ENCODE measurements at regions not wholly inside any gene's neighbourhood (a gene's known extent, or its start where the extent isn't known, plus 50 kb on each side); places are given as distances from the start of the nearest gene placed in this dataset.

GRCh38 chr5:158143081-158143480, 284.1 kb upstream of the CLINT1 start:
- H3K4me1 ChIP-seq (ENCODE audit: control insufficient read depth, insufficient read depth, low read length), result no peaks in the 10 kb centered on the region
- H3K9me3 ChIP-seq (ENCODE audit: control insufficient read depth, low read length), result no peaks in the 10 kb centered on the region
- H3K9me3 Mint-ChIP-seq, result no peaks in the 10 kb centered on the region
- peaks cover 22% of the 10 kb centered on the region for H3K4me1 Mint-ChIP-seq
- no peak overlapping the region for H3K4me3 Mint-ChIP-seq
- H3K9ac ChIP-seq (ENCODE audit: extremely low read depth, low read length, poor library complexity, severe bottlenecking), result no peak overlapping the region
- no peak overlapping the region for H3K27ac ChIP-seq (ENCODE audit: low read depth, low read length)
- no peak overlapping the region for H3K27ac Mint-ChIP-seq
- WGBS, 2 experiments (ENCODE audit: insufficient coverage in 1 of 2, insufficient read length in 1 of 2), result 73 to 100% methylated on average over 2 to 3 of the region's 3 CpGs
- TF ChIP-seq, protein P1, sequence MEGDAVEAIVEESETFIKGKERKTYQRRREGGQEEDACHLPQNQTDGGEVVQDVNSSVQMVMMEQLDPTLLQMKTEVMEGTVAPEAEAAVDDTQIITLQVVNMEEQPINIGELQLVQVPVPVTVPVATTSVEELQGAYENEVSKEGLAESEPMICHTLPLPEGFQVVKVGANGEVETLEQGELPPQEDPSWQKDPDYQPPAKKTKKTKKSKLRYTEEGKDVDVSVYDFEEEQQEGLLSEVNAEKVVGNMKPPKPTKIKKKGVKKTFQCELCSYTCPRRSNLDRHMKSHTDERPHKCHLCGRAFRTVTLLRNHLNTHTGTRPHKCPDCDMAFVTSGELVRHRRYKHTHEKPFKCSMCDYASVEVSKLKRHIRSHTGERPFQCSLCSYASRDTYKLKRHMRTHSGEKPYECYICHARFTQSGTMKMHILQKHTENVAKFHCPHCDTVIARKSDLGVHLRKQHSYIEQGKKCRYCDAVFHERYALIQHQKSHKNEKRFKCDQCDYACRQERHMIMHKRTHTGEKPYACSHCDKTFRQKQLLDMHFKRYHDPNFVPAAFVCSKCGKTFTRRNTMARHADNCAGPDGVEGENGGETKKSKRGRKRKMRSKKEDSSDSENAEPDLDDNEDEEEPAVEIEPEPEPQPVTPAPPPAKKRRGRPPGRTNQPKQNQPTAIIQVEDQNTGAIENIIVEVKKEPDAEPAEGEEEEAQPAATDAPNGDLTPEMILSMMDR (conservative IDR thresholded peaks at IDR 0.05), result no peak
- no peaks in the 10 kb centered on the region for H3K36me3 ChIP-seq (ENCODE audit: control insufficient read depth, insufficient read depth, low read length)
- no peaks in the 10 kb centered on the region for H3K36me3 Mint-ChIP-seq (ENCODE audit: low read depth)
- H3K27me3 Mint-ChIP-seq (ENCODE audit: insufficient read depth), result no peaks in the 10 kb centered on the region
- H3K27me3 ChIP-seq (ENCODE audit: control insufficient read depth, insufficient read depth, low read length, poor library complexity, severe bottlenecking), result no peaks in the 10 kb centered on the region
- DNase-seq, result no peak
- no peak overlapping the region for H3K4me3 ChIP-seq (ENCODE audit: low read length)

- H3K4me1 ChIP-seq (ENCODE audit: control insufficient read depth, insufficient read depth, low read length), result no peaks in the 10 kb centered on the region
- H3K9me3 ChIP-seq (ENCODE audit: control insufficient read depth, low read length), result no peaks in the 10 kb centered on the region
- no peak overlapping the region for H3K27ac ChIP-seq (ENCODE audit: low read depth, low read length)
- H3K36me3 ChIP-seq (ENCODE audit: control insufficient read depth, insufficient read depth, low read length), result no peaks in the 10 kb centered on the region
- 83 to 92% methylated on average over 1 to 3 of the region's 3 CpGs for WGBS, 2 experiments (ENCODE audit: insufficient coverage in 1 of 2, insufficient read length in 1 of 2)
- H3K36me3 Mint-ChIP-seq (ENCODE audit: low read depth), result no peaks in the 10 kb centered on the region
- DNase-seq, result no peak
- H3K9ac ChIP-seq (ENCODE audit: extremely low read depth, low read length, poor library complexity, severe bottlenecking), result no peak overlapping the region
- no peaks in the 10 kb centered on the region for H3K9me3 Mint-ChIP-seq
- peaks cover 30% of the 10 kb centered on the region for H3K4me1 Mint-ChIP-seq
- no peak overlapping the region for H3K4me3 ChIP-seq (ENCODE audit: low read length)
- TF ChIP-seq, protein P1 (conservative IDR thresholded peaks at IDR 0.05), result no peak
- H3K27me3 ChIP-seq (ENCODE audit: control insufficient read depth, insufficient read depth, low read length, poor library complexity, severe bottlenecking), result no peaks in the 10 kb centered on the region
- no peaks in the 10 kb centered on the region for H3K27me3 Mint-ChIP-seq (ENCODE audit: insufficient read depth)
- H3K27ac Mint-ChIP-seq, result no peak overlapping the region
- no peak overlapping the region for H3K4me3 Mint-ChIP-seq
Measured at GRCh38 chr5:158142156-158142555, 283.2 kb upstream of the CLINT1 start.

DNA sequence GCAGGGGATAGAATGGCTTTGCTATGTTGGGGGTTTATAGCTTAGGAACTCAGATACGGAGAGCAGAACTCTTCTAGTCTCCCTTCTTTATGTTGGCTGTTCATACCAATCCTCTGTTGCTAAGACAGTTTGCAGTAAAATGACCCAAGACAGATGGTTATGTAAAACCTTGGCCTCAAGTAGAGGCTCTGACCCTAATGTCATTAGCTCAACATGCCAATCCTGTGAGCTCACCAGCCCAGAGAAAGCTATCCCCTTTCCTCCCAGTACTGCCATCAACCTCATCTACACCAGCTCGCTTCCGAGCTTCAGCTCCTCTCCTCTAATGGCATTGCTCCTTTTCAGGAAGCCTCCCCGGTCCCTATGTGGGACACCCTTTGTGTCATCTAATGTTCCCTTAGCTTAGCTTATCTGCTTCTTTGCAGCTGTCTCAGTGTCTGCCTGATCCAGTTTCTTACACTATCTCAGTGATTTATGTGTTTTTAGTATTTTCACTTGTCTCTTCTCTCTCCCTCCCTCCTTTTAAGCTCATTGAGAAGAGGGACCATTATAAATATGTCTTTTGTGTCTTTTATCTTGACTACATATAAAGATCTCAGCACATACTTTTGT, 281.3 kb upstream of the CLINT1 start:
- peak overlapping the region; percentile 50 for H3K27ac Mint-ChIP-seq
- TF ChIP-seq, protein P1 (conservative IDR thresholded peaks at IDR 0.05), result no peak
- Histone ChIP-seq H3K9me3 (ENCODE audit: control insufficient read depth, low read length) (no peaks in the 10 kb centered on the region), H3K4me1 (ENCODE audit: control insufficient read depth, insufficient read depth, low read length) (peaks cover 10% of the 10 kb centered on the region), H3K36me3 (ENCODE audit: control insufficient read depth, insufficient read depth, low read length) (no peaks in the 10 kb centered on the region), H3K27ac (ENCODE audit: low read depth, low read length) (no peak overlapping the region), H3K9ac (ENCODE audit: extremely low read depth, low read length, poor library complexity, severe bottlenecking) (no peak overlapping the region), H3K4me3 (ENCODE audit: low read length) (no peak overlapping the region), H3K27me3 (ENCODE audit: control insufficient read depth, insufficient read depth, low read length, poor library complexity, severe bottlenecking) (no peaks in the 10 kb centered on the region)
- WGBS, 2 experiments (ENCODE audit: insufficient coverage in 1 of 2, insufficient read length in 1 of 2), result 53 to 88% methylated on average over 3 to 4 of the region's 4 CpGs
- no peaks in the 10 kb centered on the region for H3K27me3 Mint-ChIP-seq (ENCODE audit: insufficient read depth)
- peaks cover 44% of the 10 kb centered on the region for H3K4me1 Mint-ChIP-seq
- peak; percentile 68 for DNase-seq
- H3K4me3 Mint-ChIP-seq, result no peak overlapping the region
- H3K36me3 Mint-ChIP-seq (ENCODE audit: low read depth), result no peaks in the 10 kb centered on the region
- H3K9me3 Mint-ChIP-seq, result no peaks in the 10 kb centered on the region

Data from endodermal cell (in vitro differentiated cells).